H1 (cell line): ENCODE measurements at regions not wholly inside any gene's neighbourhood (a gene's known extent, or its start where the extent isn't known, plus 50 kb on each side); places are given as distances from the start of the nearest gene placed in this dataset.

ENCODE experiments used
- BACH1 ChIP-seq: IDR thresholded peaks from 2 replicates; pipeline ENCODE4 v1.6.1; 2012; ENCODE audit warnings: low read length, improper control_type of control experiment
- POLR2A ChIP-seq, 2 experiments: IDR thresholded peaks; 1 replicate in 1 of 2; 2 replicates in 1 of 2; pipeline ENCODE4 v1.6.1; 2011; ENCODE audit warnings: low read depth in 2 of 2, low read length in 2 of 2, mild to moderate bottlenecking in 2 of 2; ENCODE audit errors: control extremely low read depth in 1 of 2
- SIX5 ChIP-seq: IDR thresholded peaks from 2 replicates; pipeline ENCODE4 v1.6.1; 2011; ENCODE audit warnings: mild to moderate bottlenecking, low read depth, low read length
- SP1 ChIP-seq: IDR thresholded peaks from 2 replicates; pipeline ENCODE4 v1.6.1; 2011; ENCODE audit warnings: low read depth, low read length
- TF ChIP-seq, protein P1 (sequence below), 3 experiments: IDR thresholded peaks; 1 replicate in 2 of 3; 2 replicates in 1 of 3; pipeline versions ENCODE4 v1.5.1 to v1.6.1; 2011; ENCODE audit warnings: low read length in 3 of 3, mild to moderate bottlenecking in 3 of 3, inconsistent platforms in 2 of 3, low read depth in 1 of 3, moderate library complexity in 1 of 3; ENCODE audit not compliant: insufficient read depth in 1 of 3; ENCODE audit errors: control extremely low read depth in 1 of 3
- TF ChIP-seq, protein P2 (sequence below): IDR thresholded peaks from 2 replicates; pipeline ENCODE4 v1.6.1; 2012; ENCODE audit warnings: inconsistent platforms

DNA sequence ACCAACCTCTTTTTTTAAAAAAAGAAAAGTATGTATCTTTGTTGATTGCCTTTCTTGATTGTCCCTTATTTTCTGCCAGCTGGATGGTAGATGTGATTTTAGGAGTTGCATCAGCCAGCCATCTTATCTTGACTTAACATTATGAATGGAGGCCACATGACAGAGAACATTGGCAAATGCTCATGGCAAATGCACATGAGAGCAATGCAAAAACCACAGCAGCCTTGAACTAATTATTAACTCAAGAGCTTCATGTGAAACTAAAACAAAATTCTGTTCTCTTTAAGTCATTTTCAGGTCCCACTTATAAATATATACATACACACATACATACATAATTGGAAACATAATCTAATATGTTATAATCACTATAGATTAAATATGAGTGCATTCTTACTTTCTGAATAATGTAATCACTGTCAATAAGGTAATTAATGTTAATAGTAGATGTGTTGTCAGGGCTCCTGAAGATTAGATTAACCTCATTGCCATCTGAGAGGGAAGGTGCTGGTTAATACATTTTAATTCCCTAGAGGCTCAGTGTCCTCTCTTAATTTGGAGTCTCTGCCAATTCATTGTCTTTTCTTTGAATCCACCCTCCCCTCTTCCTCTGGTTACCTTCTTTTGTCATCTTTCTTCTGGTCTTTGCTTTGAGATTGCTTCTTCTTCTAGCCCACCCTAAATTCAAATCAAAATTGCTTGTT, 962.2 kb downstream of the ADGRL2 start:
- TF ChIP-seq, protein P1, sequence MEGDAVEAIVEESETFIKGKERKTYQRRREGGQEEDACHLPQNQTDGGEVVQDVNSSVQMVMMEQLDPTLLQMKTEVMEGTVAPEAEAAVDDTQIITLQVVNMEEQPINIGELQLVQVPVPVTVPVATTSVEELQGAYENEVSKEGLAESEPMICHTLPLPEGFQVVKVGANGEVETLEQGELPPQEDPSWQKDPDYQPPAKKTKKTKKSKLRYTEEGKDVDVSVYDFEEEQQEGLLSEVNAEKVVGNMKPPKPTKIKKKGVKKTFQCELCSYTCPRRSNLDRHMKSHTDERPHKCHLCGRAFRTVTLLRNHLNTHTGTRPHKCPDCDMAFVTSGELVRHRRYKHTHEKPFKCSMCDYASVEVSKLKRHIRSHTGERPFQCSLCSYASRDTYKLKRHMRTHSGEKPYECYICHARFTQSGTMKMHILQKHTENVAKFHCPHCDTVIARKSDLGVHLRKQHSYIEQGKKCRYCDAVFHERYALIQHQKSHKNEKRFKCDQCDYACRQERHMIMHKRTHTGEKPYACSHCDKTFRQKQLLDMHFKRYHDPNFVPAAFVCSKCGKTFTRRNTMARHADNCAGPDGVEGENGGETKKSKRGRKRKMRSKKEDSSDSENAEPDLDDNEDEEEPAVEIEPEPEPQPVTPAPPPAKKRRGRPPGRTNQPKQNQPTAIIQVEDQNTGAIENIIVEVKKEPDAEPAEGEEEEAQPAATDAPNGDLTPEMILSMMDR (IDR thresholded peaks at IDR 0.05; ENCODE audit: control extremely low read depth in 1 of 3, insufficient read depth in 1 of 3, low read depth in 1 of 3, low read length in 3 of 3) = no peak
- TF ChIP-seq POLR2A (IDR thresholded peaks at IDR 0.05; ENCODE audit: control extremely low read depth in 1 of 2, low read depth in 2 of 2, low read length in 2 of 2) (no peak), BACH1 (no peak), SIX5 (no peak), SP1 (no peak)
- TF ChIP-seq, protein P2, sequence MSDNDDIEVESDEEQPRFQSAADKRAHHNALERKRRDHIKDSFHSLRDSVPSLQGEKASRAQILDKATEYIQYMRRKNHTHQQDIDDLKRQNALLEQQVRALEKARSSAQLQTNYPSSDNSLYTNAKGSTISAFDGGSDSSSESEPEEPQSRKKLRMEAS = no peak
